ENCODE measurements at regions not wholly inside any gene's neighbourhood (a gene's known extent, or its start where the extent isn't known, plus 50 kb on each side); places are given as distances from the start of the nearest gene placed in this dataset.
"Not testable (repeated sequence)": the region's sequence is repeated elsewhere in the genome, so short reads cannot be mapped to it uniquely, and the experiment has no call there.

- TF ChIP-seq SAFB (IDR thresholded peaks at IDR 0.05; ENCODE audit: borderline replicate concordance, low read depth, low read length) (no peak), ZNF766 (CRISPR knock-in tag; conservative IDR thresholded peaks at IDR 0.05) (no peak), ZNF589 (CRISPR knock-in tag; IDR thresholded peaks at IDR 0.05; ENCODE audit: low read depth) (no peak)
- Histone ChIP-seq H3K9ac (ENCODE audit: insufficient read depth in 1 of 2, low read depth in 2 of 2, low read length in 2 of 2) (no peak overlapping the region), H3K4me3 (no peak overlapping the region), H3K36me3 (ENCODE audit: control insufficient read depth, insufficient read depth, low read length) (no peaks in the 10 kb centered on the region), H3K9me1 (ENCODE audit: control insufficient read depth, insufficient read depth, low read length) (no peaks in the 10 kb centered on the region), H3K27ac (ENCODE audit: extremely low read depth, low read depth, low read length) (no peak overlapping the region), H3K4me2 (ENCODE audit: insufficient read depth, low read length) (no peak overlapping the region), H3K4me1 (replicated peaks in 1 of 2; ENCODE audit: control insufficient read depth in 2 of 2, insufficient read depth in 2 of 2, low read length in 2 of 2) (no peaks in the 10 kb centered on the region), H3K27me3 (ENCODE audit: control insufficient read depth in 2 of 2, insufficient read depth in 2 of 2, low read length in 2 of 2) (peaks cover 0 to 17% of the 10 kb centered on the region in 2 experiments; a peak in 2 of 5 replicates), H2AFZ (ENCODE audit: low read depth, low read length) (no peak overlapping the region), H3K79me2 (ENCODE audit: control insufficient read depth, insufficient read depth, low read length) (no peaks in the 10 kb centered on the region), H3K9me3 (replicated peaks; ENCODE audit: control insufficient read depth, insufficient read depth, low read depth, low read length) (no peaks in the 10 kb centered on the region), H4K20me1 (replicated peaks; ENCODE audit: control insufficient read depth, insufficient read depth, low read length) (no peaks in the 10 kb centered on the region)
- CTCF ChIA-PET (ENCODE audit: low intra/inter-chr PET ratio), result no interaction called here
- WGBS (ENCODE audit: insufficient coverage, low coverage, missing lambda C conversion rate), result 2% methylated on average over 14 of the region's 16 CpGs
- in situ Hi-C loops (cut with MboI) (no loop called here), intact Hi-C loops (cut with micrococcal nuclease) (no loop called here)
- no TSS peak for BruUV-seq (replicated peaks)
- FAIRE-seq (no peak), ATAC-seq (no peak), DNase-seq (ENCODE audit: extremely low read depth in 1 of 4, low spot score in 3 of 4) (no peak)
- POLR2A ChIA-PET, result no interaction called here
These were observed 99.4 kb downstream of the TNFRSF13B start for GRCh38 chr17:16872351-16873173.

- CTCF ChIA-PET (ENCODE audit: low intra/inter-chr PET ratio); H3K27ac ChIP-seq (ENCODE audit: extremely low read depth, low read depth, low read length); H3K9ac ChIP-seq (ENCODE audit: insufficient read depth in 1 of 2, low read depth in 2 of 2, low read length in 2 of 2); BruUV-seq (replicated peaks); H3K4me3 ChIP-seq; ATAC-seq; H4K20me1 ChIP-seq (replicated peaks; ENCODE audit: control insufficient read depth, insufficient read depth, low read length); H3K9me1 ChIP-seq (ENCODE audit: control insufficient read depth, insufficient read depth, low read length); H3K9me3 ChIP-seq (replicated peaks; ENCODE audit: control insufficient read depth, insufficient read depth, low read depth, low read length); in situ Hi-C loops (cut with MboI); FAIRE-seq; H3K36me3 ChIP-seq (ENCODE audit: control insufficient read depth, insufficient read depth, low read length); DNase-seq (ENCODE audit: extremely low read depth in 1 of 4, low spot score in 3 of 4); H3K4me2 ChIP-seq (ENCODE audit: insufficient read depth, low read length); H2AFZ ChIP-seq (ENCODE audit: low read depth, low read length); H3K79me2 ChIP-seq (ENCODE audit: control insufficient read depth, insufficient read depth, low read length); POLR2A ChIA-PET; intact Hi-C loops (cut with micrococcal nuclease); H3K4me1 ChIP-seq (replicated peaks in 1 of 2; ENCODE audit: control insufficient read depth in 2 of 2, insufficient read depth in 2 of 2, low read length in 2 of 2): not testable (repeated sequence)
- H3K27me3 ChIP-seq (ENCODE audit: control insufficient read depth in 2 of 2, insufficient read depth in 2 of 2, low read length in 2 of 2), result peaks cover 0 to 17% of the 10 kb centered on the region in 2 experiments; a peak in 2 of 5 replicates
- WGBS (ENCODE audit: insufficient coverage, low coverage, missing lambda C conversion rate), result 1% methylated on average over 17 of the region's 17 CpGs
These were observed 100.3 kb downstream of the TNFRSF13B start for GRCh38 chr17:16871446-16872190.

Data from K562 (cell line).